SU-DHL-6 (cell line): ENCODE measurements at regions not wholly inside any gene's neighbourhood (a gene's known extent, or its start where the extent isn't known, plus 50 kb on each side); places are given as distances from the start of the nearest gene placed in this dataset.

Source experiments
- CTCF ChIP-seq: fragments of 200-600 bp; sonication (generic); IDR thresholded peaks from one replicate; pipeline ENCODE4 v1.5.1; 2017; ENCODE audit warnings: antibody characterized with exemption, mild to moderate bottlenecking, low read length, moderate library complexity; ENCODE audit not compliant: insufficient read depth, poor library complexity, severe bottlenecking
- EZH2phosphoT487 ChIP-seq: fragments of 200-600 bp; sonication (generic), shearing (Covaris generic); conservative IDR thresholded peaks from 2 replicates; pipeline ENCODE4 v1.6.1; 2018; ENCODE audit warnings: mild to moderate bottlenecking, antibody characterized with exemption, low read length, moderate library complexity, mixed read lengths

DNA sequence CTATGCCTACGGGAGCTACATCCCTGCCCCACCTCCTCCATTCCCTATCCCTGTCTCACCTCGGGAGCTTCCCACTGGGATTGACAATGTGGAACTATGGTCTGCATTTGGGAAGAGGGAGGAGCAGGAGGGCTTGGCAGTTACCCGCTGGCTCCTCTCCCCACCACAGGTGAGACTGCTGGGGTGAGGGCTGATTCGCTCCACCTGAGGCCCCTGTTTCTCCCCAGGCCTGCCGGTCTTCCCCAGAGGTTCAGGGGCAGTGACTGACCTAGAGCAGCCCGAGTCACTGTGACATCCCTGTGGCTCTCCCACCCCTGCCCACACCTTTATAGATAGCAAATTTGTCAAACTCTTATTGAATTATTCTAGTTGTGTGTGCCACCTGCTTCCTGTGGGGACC lies 252.6 kb downstream of the GLRX3 start:
- TF ChIP-seq CTCF = no peak
- no peak for TF ChIP-seq EZH2phosphoT487
